ENCODE measurements at regions not wholly inside any gene's neighbourhood (a gene's known extent, or its start where the extent isn't known, plus 50 kb on each side); places are given as distances from the start of the nearest gene placed in this dataset.

GRCh38 chr2:51695531-51695930 lies 663.6 kb upstream of the NRXN1 start:
- DNase-seq: no peak

DNA sequence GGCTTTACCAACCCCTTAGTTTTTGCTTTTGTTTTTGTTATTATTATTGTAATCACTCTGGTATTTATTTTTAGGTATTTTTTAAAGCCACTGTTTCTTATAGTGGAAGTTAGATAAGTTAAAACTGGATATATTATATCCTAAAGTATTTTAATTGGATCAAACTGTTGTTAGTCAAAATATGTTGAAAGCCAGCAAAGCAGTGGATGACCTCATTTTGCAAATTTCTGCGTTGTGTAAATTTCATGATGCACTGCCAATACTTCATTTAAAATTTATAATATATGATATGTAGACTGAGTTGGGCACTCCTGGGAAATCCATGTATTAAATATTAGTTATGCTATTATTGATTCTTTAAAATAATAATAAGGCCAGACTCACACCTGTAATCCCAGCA lies 661.7 kb upstream of the NRXN1 start:
- no peak for DNase-seq

DNA sequence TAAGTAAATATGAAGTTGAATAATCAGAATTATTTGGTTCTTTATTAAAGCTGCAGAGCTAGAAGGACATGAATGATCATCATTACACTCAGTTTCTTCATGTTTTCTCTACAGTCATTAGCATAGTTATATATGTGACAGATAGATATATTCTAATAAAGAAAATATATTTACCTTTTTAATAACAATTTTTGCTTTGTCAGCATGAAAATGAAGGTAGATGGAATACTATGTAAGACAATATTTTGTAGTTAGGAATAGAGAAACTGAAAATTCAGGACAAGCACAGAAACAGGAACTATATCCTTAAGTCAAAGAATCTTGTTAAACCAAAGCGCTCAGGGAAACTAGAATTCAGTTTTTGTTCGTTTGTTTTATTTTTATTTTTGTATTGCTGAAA lies 649.9 kb upstream of the NRXN1 start:
- no peak for DNase-seq

DNA sequence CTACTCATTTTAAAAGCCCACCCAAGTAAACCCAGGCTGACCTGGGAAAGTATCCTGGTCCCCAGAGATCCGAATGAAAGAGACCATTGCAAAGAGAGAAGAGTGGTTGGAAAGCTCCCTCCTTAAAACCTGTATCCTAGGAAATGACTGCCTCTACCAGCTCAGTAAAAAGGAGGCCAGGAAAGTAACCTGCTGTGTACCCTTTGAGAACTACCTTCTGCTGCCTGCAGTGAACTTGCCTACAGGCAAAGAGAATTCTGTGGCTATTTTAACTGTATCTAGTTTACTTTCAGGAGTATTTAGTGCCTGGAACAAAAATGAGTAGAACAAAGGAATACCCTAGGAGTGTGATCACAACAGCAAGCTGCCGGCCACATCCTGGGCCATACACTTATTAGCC lies 641.7 kb upstream of the NRXN1 start:
- no peak for DNase-seq

GRCh38 chr2:51667679-51668078 lies 635.7 kb upstream of the NRXN1 start:
- no peak for DNase-seq

- no peak for DNase-seq
These were observed 630.3 kb upstream of the NRXN1 start for GRCh38 chr2:51662187-51662586.

GRCh38 chr2:51657849-51658248 lies 625.9 kb upstream of the NRXN1 start:
- no peak for DNase-seq

DNA sequence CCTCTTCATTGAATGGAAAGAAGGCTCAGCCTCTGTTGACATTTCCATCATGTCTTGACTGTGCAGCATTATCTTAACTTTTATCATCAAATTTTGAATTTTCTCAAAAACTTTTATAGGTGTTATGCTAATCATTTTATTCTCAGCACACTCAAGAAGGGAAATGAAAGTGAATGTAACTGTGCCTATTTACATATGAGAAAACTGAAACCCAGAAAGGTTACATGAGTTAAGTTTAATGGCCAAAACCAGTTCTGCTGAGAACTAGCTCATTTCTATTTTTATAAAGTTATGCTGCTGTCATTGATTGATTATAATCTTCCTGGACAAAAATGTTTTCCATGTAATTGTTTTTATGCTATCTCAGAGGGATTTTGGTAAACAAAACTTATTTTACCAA lies 618.8 kb upstream of the NRXN1 start:
- DNase-seq: no peak

- no peak for DNase-seq
These were observed 617.4 kb upstream of the NRXN1 start for GRCh38 chr2:51649366-51649765.

DNA sequence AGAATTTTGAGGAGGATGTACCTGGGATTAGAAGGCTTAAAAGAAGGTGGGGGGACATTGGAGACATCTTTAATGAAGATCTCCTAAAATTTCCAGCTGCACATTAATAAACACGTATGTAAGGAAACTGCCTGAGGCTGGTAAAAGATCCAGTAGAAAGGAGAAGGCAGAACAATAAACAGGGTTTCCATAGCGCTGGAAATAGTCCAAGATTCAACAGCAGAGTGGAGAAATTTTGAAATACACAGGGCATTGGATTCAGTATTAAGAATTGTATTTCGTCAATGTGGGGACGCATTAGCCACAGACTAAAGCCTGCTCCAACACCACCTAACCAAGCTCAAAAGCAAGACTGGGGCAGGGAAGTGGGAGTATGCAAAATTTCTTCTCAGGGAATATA lies 606.9 kb upstream of the NRXN1 start:
- DNase-seq: no peak

GRCh38 chr2:51633073-51633472 lies 601.1 kb upstream of the NRXN1 start:
- DNase-seq: no peak

GRCh38 chr2:51629406-51629805 lies 597.5 kb upstream of the NRXN1 start:
- no peak for DNase-seq

DNA sequence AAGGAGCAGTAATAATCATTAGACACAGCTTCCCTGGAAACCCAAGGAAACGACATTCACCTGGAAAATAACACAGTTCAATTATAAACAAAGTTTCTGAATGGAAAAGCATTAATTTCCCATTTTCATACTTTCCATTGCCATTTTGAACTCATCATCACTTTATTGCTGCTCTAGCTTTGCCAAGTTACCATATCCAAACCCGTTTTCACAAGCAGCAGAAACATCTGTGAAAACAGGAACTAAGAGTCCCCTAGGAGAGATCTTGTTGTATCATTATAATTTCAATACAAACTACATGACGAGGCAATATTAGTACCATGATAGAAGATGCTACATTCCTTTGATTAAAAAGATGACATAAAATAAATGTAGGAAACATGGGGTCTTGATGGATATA lies 597.0 kb upstream of the NRXN1 start:
- DNase-seq: no peak

DNA sequence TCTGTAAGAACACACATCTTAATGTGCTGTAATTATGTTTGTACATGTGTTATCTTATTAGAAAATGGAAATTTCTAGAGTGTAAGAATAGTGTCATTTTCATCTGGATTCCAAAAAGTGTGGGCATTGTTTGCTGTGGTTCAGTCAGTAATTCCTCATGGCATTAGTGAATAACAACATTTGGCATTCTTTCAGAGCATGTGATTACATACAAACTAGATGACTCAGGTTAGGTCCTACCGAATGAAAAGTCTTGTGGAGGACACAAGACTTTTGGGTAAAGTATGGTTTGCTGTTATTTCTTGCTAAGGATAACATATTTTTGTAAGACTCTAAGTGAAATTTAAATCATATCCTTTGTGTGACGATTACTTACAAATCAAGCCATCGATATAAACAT lies 593.1 kb upstream of the NRXN1 start:
- no peak for DNase-seq

- no peak for DNase-seq
These were observed 588.9 kb upstream of the NRXN1 start for GRCh38 chr2:51620796-51621195.

- DNase-seq: no peak
These were observed 588.0 kb upstream of the NRXN1 start for GRCh38 chr2:51619961-51620360.

DNA sequence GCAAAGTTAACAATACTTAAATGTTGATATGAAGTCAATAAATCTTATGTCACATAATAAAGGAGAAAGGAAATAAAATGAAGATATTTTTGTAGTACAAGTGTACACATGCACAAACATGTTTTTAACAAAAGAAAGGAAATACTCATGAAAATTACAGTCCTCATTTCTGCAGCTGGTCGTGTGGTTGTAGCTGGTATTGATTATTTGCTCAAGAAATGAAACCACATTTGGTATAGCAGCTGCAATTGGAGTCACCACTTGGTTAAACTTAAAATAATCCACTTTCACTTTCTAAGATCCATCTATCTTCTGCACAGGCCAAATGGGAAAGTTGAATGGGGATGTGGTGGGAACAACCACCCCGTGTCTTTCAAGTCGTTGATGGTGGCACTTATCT lies 580.5 kb upstream of the NRXN1 start:
- no peak for DNase-seq

GRCh38 chr2:51601706-51602105 lies 569.8 kb upstream of the NRXN1 start:
- no peak for DNase-seq

GRCh38 chr2:51597086-51597485 lies 565.2 kb upstream of the NRXN1 start:
- DNase-seq: no peak

DNA sequence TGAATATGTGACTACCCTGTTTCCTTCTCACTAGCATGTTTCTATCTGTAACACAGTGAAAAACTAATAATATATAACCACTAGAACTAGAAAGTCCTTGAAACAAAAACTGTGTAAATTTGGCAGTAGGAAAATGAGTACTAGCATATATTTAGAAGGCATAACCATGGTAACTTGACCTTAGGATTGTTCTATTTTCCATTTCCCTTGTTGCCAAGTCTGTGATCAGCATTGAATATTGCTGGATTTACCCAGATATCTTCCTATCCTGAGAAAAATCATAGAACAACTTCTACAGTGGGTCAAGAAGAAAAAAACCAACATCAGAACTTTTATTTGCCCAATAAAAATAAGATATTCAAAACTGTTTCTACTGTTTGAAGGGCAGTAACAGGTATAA lies 563.9 kb upstream of the NRXN1 start:
- DNase-seq: no peak

DNA sequence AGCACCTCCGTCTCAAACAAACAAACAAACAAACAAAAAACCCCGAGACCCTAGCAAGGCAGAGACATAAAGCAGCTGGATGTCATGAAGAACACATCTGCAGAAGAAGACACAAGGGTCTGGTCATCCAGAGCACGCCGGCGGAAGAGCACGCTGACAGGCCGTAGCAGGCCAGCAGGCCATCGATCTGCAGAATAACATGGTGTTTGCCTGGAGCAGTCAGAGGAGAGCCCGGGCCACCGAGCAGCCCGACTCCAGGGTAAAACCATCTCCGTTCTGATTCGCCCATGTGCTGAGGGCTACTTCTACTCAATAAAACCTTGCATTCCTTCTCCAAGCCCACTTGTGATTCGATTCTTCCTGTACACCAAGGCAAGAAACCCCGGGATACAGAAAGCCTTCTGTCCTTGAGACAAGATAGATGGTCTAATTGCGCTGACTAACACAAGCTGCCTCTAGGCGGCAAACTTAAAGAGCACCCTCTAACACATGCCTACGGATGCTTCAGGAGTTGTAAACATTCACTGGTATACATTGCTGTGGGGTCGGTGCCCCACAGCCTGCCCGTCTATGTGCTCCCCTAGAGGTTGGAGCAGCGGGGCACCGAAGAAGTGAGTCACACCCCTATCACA lies 549.8 kb upstream of the NRXN1 start:
- DNase-seq: no peak

DNA sequence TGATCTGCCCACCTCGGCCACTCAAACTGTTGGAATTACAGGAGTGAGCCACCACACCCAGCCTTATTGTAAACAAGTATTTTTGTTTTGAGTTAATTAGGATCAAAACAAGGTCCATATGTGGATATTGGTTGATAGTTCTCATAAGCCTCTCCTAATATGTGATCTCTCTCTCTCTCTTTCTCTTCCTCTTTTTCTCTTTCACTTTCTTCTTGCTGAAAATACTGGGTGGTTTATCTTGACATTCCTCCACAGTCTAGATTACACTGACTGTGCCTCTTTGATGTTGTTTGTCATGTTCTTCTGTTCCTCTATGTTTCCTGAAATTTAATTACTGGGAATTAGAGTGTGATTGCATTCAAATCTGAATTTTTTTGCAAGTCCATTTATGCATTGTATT lies 547.5 kb upstream of the NRXN1 start:
- DNase-seq: no peak

- DNase-seq: no peak
These were observed 543.2 kb upstream of the NRXN1 start for GRCh38 chr2:51575181-51575580.

DNA sequence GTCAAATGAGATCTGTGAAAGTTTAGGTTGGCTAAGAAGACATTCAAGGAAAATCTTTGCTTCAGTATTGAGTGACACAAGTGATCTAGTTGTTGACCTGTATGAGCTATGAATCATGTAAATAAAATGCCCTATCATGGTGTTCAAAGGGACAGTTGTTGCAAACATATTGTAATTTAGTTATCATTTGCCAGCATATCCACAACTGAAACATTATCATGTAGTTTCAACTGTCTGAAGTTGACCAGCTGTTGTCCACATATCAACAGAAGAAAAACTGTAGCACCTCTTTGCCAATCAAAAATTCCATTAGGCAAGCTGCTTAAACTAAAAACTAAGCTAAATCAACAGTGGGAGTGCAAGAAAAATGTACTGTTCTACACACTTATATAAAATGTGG lies 527.1 kb upstream of the NRXN1 start:
- DNase-seq: no peak

DNA sequence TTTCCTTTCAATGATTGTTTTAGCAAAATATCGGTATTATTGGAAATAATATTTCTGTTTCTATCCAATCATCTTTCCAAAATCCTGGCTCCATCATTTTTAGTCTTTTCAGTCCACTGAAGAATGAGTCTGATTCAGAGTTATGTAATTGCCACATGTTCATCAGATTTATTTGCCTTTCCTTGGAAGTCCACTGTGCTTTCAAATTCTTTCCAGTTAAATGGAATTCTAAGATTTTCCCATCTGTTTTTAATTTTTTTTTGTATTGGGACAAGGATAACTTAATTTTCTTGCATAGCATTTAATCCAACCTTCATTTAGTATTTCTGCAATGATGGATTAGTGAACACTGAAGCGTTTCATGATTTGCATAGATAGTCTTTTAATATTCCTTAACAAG lies 521.5 kb upstream of the NRXN1 start:
- no peak for DNase-seq

- DNase-seq: no peak
These were observed 503.8 kb upstream of the NRXN1 start for GRCh38 chr2:51535763-51536162.
